H9 (cell line): ENCODE measurements at regions not wholly inside any gene's neighbourhood (a gene's known extent, or its start where the extent isn't known, plus 50 kb on each side); places are given as distances from the start of the nearest gene placed in this dataset.

Experiments
- DNase-seq: peaks from one replicate; pipeline ENCODE4 v3.0.0-alpha.2; 2017
- H2AFZ ChIP-seq: one replicate; pipeline ENCODE4 v1.6.1; 2013; ENCODE audit warnings: mild to moderate bottlenecking, low read length, control low read depth, moderate library complexity
- H2AK5ac ChIP-seq: 2 replicates; pipeline ENCODE4 v1.6.1; 2013; ENCODE audit warnings: low read length, control low read depth, mixed read lengths; ENCODE audit not compliant: insufficient read length
- H2BK120ac ChIP-seq: one replicate; pipeline ENCODE4 v1.6.1; 2013; ENCODE audit warnings: low read depth, mild to moderate bottlenecking, low read length, control low read depth, inconsistent platforms; ENCODE audit not compliant: poor library complexity, severe bottlenecking
- H2BK12ac ChIP-seq: 2 replicates; pipeline ENCODE4 v1.6.1; 2013; ENCODE audit warnings: low read length, control low read depth, mixed read lengths, low read depth; ENCODE audit not compliant: insufficient read length
- H2BK15ac ChIP-seq: 2 replicates; pipeline ENCODE4 v1.6.1; 2013; ENCODE audit warnings: low read depth, low read length, control low read depth
- H2BK20ac ChIP-seq: one replicate; pipeline ENCODE4 v1.6.1; 2013; ENCODE audit warnings: low read depth, mild to moderate bottlenecking, low read length, control low read depth, inconsistent platforms; ENCODE audit not compliant: poor library complexity, severe bottlenecking
- H2BK5ac ChIP-seq: 2 replicates; pipeline ENCODE4 v1.6.1; 2013; ENCODE audit warnings: low read length, control low read depth, mixed read lengths; ENCODE audit not compliant: insufficient read length
- H3K14ac ChIP-seq: 2 replicates; pipeline ENCODE4 v1.6.1; 2013; ENCODE audit warnings: low read length, control low read depth; ENCODE audit not compliant: insufficient read depth
- H3K18ac ChIP-seq: 2 replicates; pipeline ENCODE4 v1.6.1; 2013; ENCODE audit warnings: low read depth, mild to moderate bottlenecking, mixed read lengths, low read length, control low read depth; ENCODE audit not compliant: insufficient read length
- H3K23ac ChIP-seq: 2 replicates; pipeline ENCODE4 v1.6.1; 2013; ENCODE audit warnings: low read length, control low read depth, mixed read lengths, low read depth; ENCODE audit not compliant: insufficient read length
- H3K23me2 ChIP-seq: 2 replicates; pipeline ENCODE4 v1.6.1; 2013; ENCODE audit warnings: low read depth, mild to moderate bottlenecking, mixed read lengths, low read length, control low read depth; ENCODE audit not compliant: insufficient read length, poor library complexity, severe bottlenecking
- H3K27ac ChIP-seq: 2 replicates; pipeline ENCODE4 v1.5.1; 2013; ENCODE audit warnings: low read length, control low read depth, mixed read lengths, low read depth; ENCODE audit not compliant: insufficient read length
- H3K27me3 ChIP-seq: 2 replicates; pipeline ENCODE4 v1.6.1; 2013; ENCODE audit warnings: low read length, control low read depth, inconsistent platforms; ENCODE audit not compliant: insufficient read depth
- H3K4ac ChIP-seq: 2 replicates; pipeline ENCODE4 v1.6.1; 2013; ENCODE audit warnings: low read depth, mild to moderate bottlenecking, control low read depth, inconsistent platforms, low read length, moderate library complexity
- H3K4me1 ChIP-seq: 2 replicates; pipeline ENCODE4 v1.6.1; 2013; ENCODE audit warnings: low read length, control low read depth, inconsistent platforms; ENCODE audit not compliant: insufficient read depth
- H3K4me2 ChIP-seq: 2 replicates; pipeline ENCODE4 v1.6.1; 2013; ENCODE audit warnings: low read length, control low read depth, mixed read lengths; ENCODE audit not compliant: insufficient read length, insufficient read depth
- H3K56ac ChIP-seq: 2 replicates; pipeline ENCODE4 v1.6.1; 2013; ENCODE audit warnings: low read depth, mild to moderate bottlenecking, mixed read lengths, low read length, control low read depth; ENCODE audit not compliant: insufficient read length
- H3K79me1 ChIP-seq: 2 replicates; pipeline ENCODE4 v1.6.1; 2013; ENCODE audit warnings: low read depth, mild to moderate bottlenecking, moderate library complexity, low read length, control low read depth, inconsistent platforms; ENCODE audit not compliant: insufficient read depth, poor library complexity, severe bottlenecking
- H3K79me2 ChIP-seq: 2 replicates; pipeline ENCODE4 v1.6.1; 2013; ENCODE audit warnings: low read length, control low read depth, inconsistent platforms; ENCODE audit not compliant: insufficient read depth
- H3K9ac ChIP-seq: 2 replicates; pipeline ENCODE4 v1.6.1; 2013; ENCODE audit warnings: low read length, control low read depth, mixed read lengths; ENCODE audit not compliant: insufficient read length; ENCODE audit errors: extremely low read depth
- H3K9me3 ChIP-seq: one replicate; pipeline ENCODE4 v1.6.1; 2013; ENCODE audit warnings: low read depth, low read length, inconsistent platforms; ENCODE audit not compliant: control insufficient read depth
- H3T11ph ChIP-seq: one replicate; pipeline ENCODE4 v1.6.1; 2013; ENCODE audit warnings: mild to moderate bottlenecking, low read length, control low read depth, inconsistent platforms
- H4K20me1 ChIP-seq: one replicate; pipeline ENCODE4 v1.6.1; 2013; ENCODE audit not compliant: control insufficient read depth, insufficient read length, insufficient read depth
- H4K5ac ChIP-seq: 2 replicates; pipeline ENCODE4 v1.6.1; 2013; ENCODE audit warnings: low read depth, mild to moderate bottlenecking, mixed read lengths, low read length, control low read depth; ENCODE audit not compliant: insufficient read length
- H4K8ac ChIP-seq: replicated peaks from 2 replicates; pipeline ENCODE4 v1.6.1; 2013; ENCODE audit warnings: low read length, control low read depth, mixed read lengths, low read depth; ENCODE audit not compliant: insufficient read length
- H4K91ac ChIP-seq: 2 replicates; pipeline ENCODE4 v1.6.1; 2013; ENCODE audit warnings: low read depth, mild to moderate bottlenecking, moderate library complexity, mixed read lengths, low read length, control low read depth; ENCODE audit not compliant: insufficient read length
- H3K27ac Mint-ChIP-seq, 3 experiments: 2 replicates in 2 of 3; 3 replicates in 1 of 3; pipeline ENCODE4 v1.8.0; 2020 to 2021; ENCODE audit warnings: mixed read lengths in 3 of 3, mild to moderate bottlenecking in 1 of 3, moderate library complexity in 1 of 3
- H3K27me3 Mint-ChIP-seq: 2 replicates; pipeline ENCODE4 v1.8.0; 2021; ENCODE audit warnings: low read depth, mild to moderate bottlenecking, moderate library complexity, mixed read lengths
- H3K36me3 Mint-ChIP-seq, 3 experiments: 2 replicates in 2 of 3; 3 replicates in 1 of 3; pipeline ENCODE4 v1.8.0; 2020 to 2021; ENCODE audit warnings: low read depth in 3 of 3, mixed read lengths in 3 of 3; ENCODE audit not compliant: insufficient read depth in 1 of 3
- H3K4me1 Mint-ChIP-seq, 2 experiments: 2 replicates each; pipeline ENCODE4 v1.8.0; 2020; ENCODE audit warnings: mixed read lengths in 2 of 2
- H3K4me3 Mint-ChIP-seq, 2 experiments: 2 replicates in 1 of 2; 3 replicates in 1 of 2; pipeline ENCODE4 v1.8.0; 2020 to 2021; ENCODE audit warnings: mild to moderate bottlenecking in 2 of 2, mixed read lengths in 2 of 2, moderate library complexity in 1 of 2
- H3K9me3 Mint-ChIP-seq, 2 experiments: 2 replicates in 1 of 2; 3 replicates in 1 of 2; pipeline ENCODE4 v1.8.0; 2020; ENCODE audit warnings: mild to moderate bottlenecking in 2 of 2, mixed read lengths in 2 of 2, moderate library complexity in 1 of 2
- WGBS: extraction: QIAGEN DNeasy Blood & Tissue Kit; methylation state at CpG from one replicate; pipeline ENCODE4 v1.1.7; 2013; ENCODE audit warnings: missing lambda C conversion rate, low lambda C conversion rate, mixed read lengths; ENCODE audit not compliant: insufficient read length; ENCODE audit errors: extremely low coverage; 5-methylcytosine and 5-hydroxymethylcytosine counted together
- TF ChIP-seq, protein P1 (sequence below): fragments of 200-600 bp; sonication (generic); conservative IDR thresholded peaks from 3 replicates; pipeline ENCODE4 v1.8.0; 2021; ENCODE audit warnings: antibody characterized with exemption, mild to moderate bottlenecking

DNA sequence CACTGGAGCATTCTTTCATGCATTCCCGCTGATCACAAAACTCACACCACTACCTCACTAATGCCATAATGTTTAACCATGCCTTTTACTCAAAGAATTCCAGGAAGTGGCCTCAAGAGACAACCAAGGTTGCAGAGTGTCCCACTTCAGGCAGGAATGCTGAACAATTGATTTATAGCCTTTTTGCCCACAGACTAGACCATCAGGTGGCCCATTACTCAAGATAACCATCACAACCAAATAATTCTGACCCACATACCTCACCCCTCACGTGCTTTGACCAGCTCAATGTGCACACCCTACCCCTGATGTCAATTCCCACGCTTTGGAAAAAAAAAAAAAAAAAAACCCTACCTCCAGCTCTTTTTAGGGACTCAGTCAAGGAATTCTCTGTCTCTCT, 220.6 kb upstream of the UFL1 start:
- H3K23ac ChIP-seq, result no peak overlapping the region
- no peak overlapping the region for H3K4me2 ChIP-seq
- H4K5ac ChIP-seq, result no peak overlapping the region
- Mint-ChIP-seq H3K4me1 (no peaks in the 10 kb centered on the region; a peak in 1 of 4 replicates), H3K4me3 (no peak overlapping the region), H3K9me3 (no peaks in the 10 kb centered on the region), H3K27ac (peak overlapping the region in 1 of 3 experiments; percentile 40; a peak in 1 of 7 replicates), H3K36me3 (no peaks in the 10 kb centered on the region), H3K27me3 (no peaks in the 10 kb centered on the region)
- H4K8ac ChIP-seq, result no peak overlapping the region
- H2BK20ac ChIP-seq, result no peak overlapping the region
- H4K91ac ChIP-seq, result no peak overlapping the region
- H3T11ph ChIP-seq, result no peak overlapping the region
- H3K56ac ChIP-seq, result no peak overlapping the region
- no peaks in the 10 kb centered on the region for H3K27me3 ChIP-seq
- no peak overlapping the region for H2AFZ ChIP-seq
- H2BK5ac ChIP-seq, result no peak overlapping the region
- H2BK15ac ChIP-seq, result no peak overlapping the region
- H3K18ac ChIP-seq, result no peak overlapping the region
- no peak overlapping the region for H3K9ac ChIP-seq
- H3K79me2 ChIP-seq, result no peaks in the 10 kb centered on the region
- no peaks in the 10 kb centered on the region for H4K20me1 ChIP-seq
- H3K23me2 ChIP-seq, result no peaks in the 10 kb centered on the region
- TF ChIP-seq, protein P1, sequence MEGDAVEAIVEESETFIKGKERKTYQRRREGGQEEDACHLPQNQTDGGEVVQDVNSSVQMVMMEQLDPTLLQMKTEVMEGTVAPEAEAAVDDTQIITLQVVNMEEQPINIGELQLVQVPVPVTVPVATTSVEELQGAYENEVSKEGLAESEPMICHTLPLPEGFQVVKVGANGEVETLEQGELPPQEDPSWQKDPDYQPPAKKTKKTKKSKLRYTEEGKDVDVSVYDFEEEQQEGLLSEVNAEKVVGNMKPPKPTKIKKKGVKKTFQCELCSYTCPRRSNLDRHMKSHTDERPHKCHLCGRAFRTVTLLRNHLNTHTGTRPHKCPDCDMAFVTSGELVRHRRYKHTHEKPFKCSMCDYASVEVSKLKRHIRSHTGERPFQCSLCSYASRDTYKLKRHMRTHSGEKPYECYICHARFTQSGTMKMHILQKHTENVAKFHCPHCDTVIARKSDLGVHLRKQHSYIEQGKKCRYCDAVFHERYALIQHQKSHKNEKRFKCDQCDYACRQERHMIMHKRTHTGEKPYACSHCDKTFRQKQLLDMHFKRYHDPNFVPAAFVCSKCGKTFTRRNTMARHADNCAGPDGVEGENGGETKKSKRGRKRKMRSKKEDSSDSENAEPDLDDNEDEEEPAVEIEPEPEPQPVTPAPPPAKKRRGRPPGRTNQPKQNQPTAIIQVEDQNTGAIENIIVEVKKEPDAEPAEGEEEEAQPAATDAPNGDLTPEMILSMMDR, result no peak
- H3K4me1 ChIP-seq, result no peaks in the 10 kb centered on the region
- no peaks in the 10 kb centered on the region for H3K79me1 ChIP-seq
- WGBS, result no CpG with 5 or more reads among the region's 3 CpGs
- no peak overlapping the region for H3K27ac ChIP-seq
- no peak overlapping the region for H2BK120ac ChIP-seq
- no peak overlapping the region for H2AK5ac ChIP-seq
- no peak overlapping the region for H3K4ac ChIP-seq
- H2BK12ac ChIP-seq, result no peak overlapping the region
- no peak overlapping the region for H3K14ac ChIP-seq
- DNase-seq, result no peak
- H3K9me3 ChIP-seq, result no peaks in the 10 kb centered on the region
